A673 (cell line): ENCODE measurements at regions not wholly inside any gene's neighbourhood (a gene's known extent, or its start where the extent isn't known, plus 50 kb on each side); places are given as distances from the start of the nearest gene placed in this dataset.

Source experiments
- CTCF ChIP-seq: fragments of 300-800, 200-600 bp; sonication (generic); conservative IDR thresholded peaks from 2 replicates; pipeline ENCODE4 v1.5.1; 2017; ENCODE audit warnings: low read depth, mild to moderate bottlenecking, antibody characterized with exemption, low read length, moderate library complexity, mixed read lengths
- EZH2 ChIP-seq: fragments of 200-600 bp; sonication (generic); IDR thresholded peaks from 2 replicates; pipeline ENCODE4 v1.6.1; 2017; ENCODE audit warnings: borderline replicate concordance, low read depth, mild to moderate bottlenecking, mixed read lengths, antibody characterized with exemption, low read length; ENCODE audit not compliant: poor library complexity, severe bottlenecking

DNA sequence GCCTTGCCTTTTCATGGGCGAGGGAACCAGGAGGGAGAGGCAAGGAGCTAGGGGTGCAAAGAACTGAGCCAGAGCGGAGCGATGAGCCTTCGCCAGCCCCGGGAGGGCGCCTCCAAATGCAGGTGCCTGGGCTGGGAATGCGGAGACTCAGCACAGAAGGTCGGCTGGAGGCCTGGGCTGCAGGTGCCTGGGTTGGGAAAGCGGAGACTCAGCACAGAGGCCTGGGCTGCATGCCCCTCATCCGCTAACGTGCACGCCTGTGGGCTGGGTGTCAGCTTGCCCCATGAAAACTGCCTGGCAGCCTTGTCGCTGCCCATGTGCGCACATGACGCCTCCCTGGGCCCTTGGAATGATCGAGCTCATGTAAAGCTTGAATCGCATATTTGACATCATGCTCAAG, 51.8 kb downstream of the POM121L12 start:
- TF ChIP-seq CTCF: no peak
- no peak for TF ChIP-seq EZH2
